SK-N-SH (cell line): ENCODE measurements at regions not wholly inside any gene's neighbourhood (a gene's known extent, or its start where the extent isn't known, plus 50 kb on each side); places are given as distances from the start of the nearest gene placed in this dataset.

ENCODE experiments used
- CHD2 ChIP-seq: fragments of 150-350 bp; IDR thresholded peaks from 2 replicates; pipeline ENCODE4 v1.6.1; 2018; ENCODE audit warnings: low read length; ENCODE audit not compliant: partially characterized antibody
- CTCF ChIP-seq: fragments of 200-600 bp; sonication (generic); IDR thresholded peaks from 2 replicates; pipeline ENCODE4 v1.6.1; 2017; ENCODE audit warnings: antibody characterized with exemption, mild to moderate bottlenecking, moderate library complexity
- MXI1 ChIP-seq: IDR thresholded peaks from 2 replicates; pipeline ENCODE4 v1.6.1; 2012; ENCODE audit warnings: mild to moderate bottlenecking, low read depth, low read length, improper control_type of control experiment
- USF2 ChIP-seq: fragments of 150-350 bp; IDR thresholded peaks from 2 replicates; pipeline ENCODE4 v1.6.1; 2017; ENCODE audit warnings: antibody characterized with exemption, low read length, low read depth, borderline replicate concordance

- TF ChIP-seq CTCF (no peak), USF2 (no peak), MXI1 (no peak), CHD2 (no peak)
Measured at GRCh38 chr6:25138934-25139415, 140.2 kb upstream of the CARMIL1 start.
